Activated B cell treated with CpG ODN at 0.5 μM for 24 hours (primary cell): ENCODE measurements at regions not wholly inside any gene's neighbourhood (a gene's known extent, or its start where the extent isn't known, plus 50 kb on each side); places are given as distances from the start of the nearest gene placed in this dataset.

Experiments
- ATAC-seq: fragments of 200-7000 bp; cut with Tn5 transposase; one replicate; pipeline ENCODE4 v1.10.0; 2021; ENCODE audit warnings: low read depth, mild to moderate bottlenecking, moderate library complexity
- CTCF ChIA-PET: fragments of 350-600 bp; sonication (Branson Sonifier 250); formaldehyde crosslinking; loops from one replicate; lab custom pipeline; 2021; ENCODE audit warnings: antibody characterized with exemption; lab: Charles Lee
- POLR2A ChIA-PET: fragments of 350-600 bp; sonication (Branson Sonifier 250); formaldehyde crosslinking; loops from one replicate; lab custom pipeline; 2021; ENCODE audit warnings: antibody characterized with exemption; lab: Charles Lee
- DNase-seq: peaks from one replicate; pipeline ENCODE4 v3.0.0; 2022
- H3K27ac Mint-ChIP-seq: one replicate; pipeline ENCODE4 v1.8.0; 2020; ENCODE audit warnings: mixed read lengths
- H3K27me3 Mint-ChIP-seq: one replicate; pipeline ENCODE4 v1.8.0; 2021; ENCODE audit warnings: mixed read lengths
- H3K36me3 Mint-ChIP-seq: one replicate; pipeline ENCODE4 v1.8.0; 2021; ENCODE audit warnings: low read depth, mixed read lengths
- H3K4me1 Mint-ChIP-seq: one replicate; pipeline ENCODE4 v1.8.0; 2021; ENCODE audit warnings: mixed read lengths
- H3K4me3 Mint-ChIP-seq: one replicate; pipeline ENCODE4 v1.8.0; 2020; ENCODE audit warnings: mild to moderate bottlenecking, mixed read lengths
- H3K9me3 Mint-ChIP-seq: one replicate; pipeline ENCODE4 v1.8.0; 2020; ENCODE audit warnings: mixed read lengths
- CTCF ChIP-seq: fragments of 200-600 bp; IDR thresholded peaks from one replicate; pipeline ENCODE4 v1.8.0; 2022; ENCODE audit warnings: antibody characterized with exemption, mild to moderate bottlenecking
- intact Hi-C: fragments of 100-400 bp; cut with micrococcal nuclease; formaldehyde crosslinking; loops from one replicate; pipeline ENCODE4 v1.15.1; 2024

GRCh38 chr1:83682132-83682531 is 316.8 kb downstream of the TTLL7 start:
- ATAC-seq (no peak), DNase-seq (no peak)
- intact Hi-C loops, result no loop called here
- no peak for TF ChIP-seq CTCF
- H3K36me3 Mint-ChIP-seq, result no peaks in the 10 kb centered on the region
- ChIA-PET POLR2A (no interaction called here), CTCF (no interaction called here)
- H3K27ac Mint-ChIP-seq, result no peak overlapping the region
- no peaks in the 10 kb centered on the region for H3K27me3 Mint-ChIP-seq
- H3K9me3 Mint-ChIP-seq, result no peaks in the 10 kb centered on the region
- no peak overlapping the region for H3K4me3 Mint-ChIP-seq
- no peaks in the 10 kb centered on the region for H3K4me1 Mint-ChIP-seq

- Mint-ChIP-seq H3K27ac (no peak overlapping the region), H3K4me1 (no peaks in the 10 kb centered on the region), H3K9me3 (no peaks in the 10 kb centered on the region), H3K36me3 (no peaks in the 10 kb centered on the region), H3K27me3 (no peaks in the 10 kb centered on the region), H3K4me3 (no peak overlapping the region)
- no peak for TF ChIP-seq CTCF
- CTCF ChIA-PET, result no interaction called here
- intact Hi-C loops, result no loop called here
- ATAC-seq, result no peak
- POLR2A ChIA-PET, result no interaction called here
- no peak for DNase-seq
Observed at GRCh38 chr1:83676106-83676505, 322.8 kb downstream of the TTLL7 start.

GRCh38 chr1:83673312-83673711 is 325.6 kb downstream of the TTLL7 start:
- Mint-ChIP-seq H3K27ac (no peak overlapping the region), H3K36me3 (no peaks in the 10 kb centered on the region)
- no peak for ATAC-seq

GRCh38 chr1:83671586-83671985 is 327.3 kb downstream of the TTLL7 start:
- DNase-seq (no peak), ATAC-seq (no peak)
- Mint-ChIP-seq H3K4me1 (no peaks in the 10 kb centered on the region), H3K9me3 (peaks cover 2% of the 10 kb centered on the region), H3K27me3 (no peaks in the 10 kb centered on the region), H3K27ac (no peak overlapping the region), H3K4me3 (no peak overlapping the region), H3K36me3 (no peaks in the 10 kb centered on the region)
- intact Hi-C loops, result no loop called here
- POLR2A ChIA-PET, result no interaction called here
- CTCF ChIA-PET, result no interaction called here
- TF ChIP-seq CTCF, result no peak

More at GRCh38 chr1:83673312-83673711, 325.6 kb downstream of the TTLL7 start:
- Mint-ChIP-seq H3K4me1 (no peaks in the 10 kb centered on the region), H3K9me3 (peaks cover 2% of the 10 kb centered on the region), H3K27me3 (no peaks in the 10 kb centered on the region), H3K4me3 (no peak overlapping the region)
- ChIA-PET CTCF (no interaction called here), POLR2A (interaction anchor here (0.6 kb wide), 1 partner anchor 20 kb away, joined by 5 read pairs; no protein-coding TSS in a partner anchor)
- no peak for DNase-seq
- intact Hi-C loops, result no loop called here
- no peak for TF ChIP-seq CTCF

GRCh38 chr1:83670909-83671565 is 327.9 kb downstream of the TTLL7 start:
- DNase-seq (no peak), ATAC-seq (no peak)
- H3K36me3 Mint-ChIP-seq, result no peaks in the 10 kb centered on the region
- no peak for TF ChIP-seq CTCF
- no peak overlapping the region for H3K4me3 Mint-ChIP-seq
- no peaks in the 10 kb centered on the region for H3K27me3 Mint-ChIP-seq
- no peaks in the 10 kb centered on the region for H3K4me1 Mint-ChIP-seq
- POLR2A ChIA-PET, result no interaction called here
- peaks cover 2% of the 10 kb centered on the region for H3K9me3 Mint-ChIP-seq
- no peak overlapping the region for H3K27ac Mint-ChIP-seq
- intact Hi-C loops, result no loop called here
- CTCF ChIA-PET, result no interaction called here
